ENCODE measurements at regions not wholly inside any gene's neighbourhood (a gene's known extent, or its start where the extent isn't known, plus 50 kb on each side); places are given as distances from the start of the nearest gene placed in this dataset.
A peak's percentile ranks its signal among the peaks of the same experiment; 100 is the strongest.
"Not testable (repeated sequence)": the region's sequence is repeated elsewhere in the genome, so short reads cannot be mapped to it uniquely, and the experiment has no call there.

- not testable (repeated sequence) for TF ChIP-seq POLR2AphosphoS5 (IDR thresholded peaks at IDR 0.05)
- TF ChIP-seq, protein P1, sequence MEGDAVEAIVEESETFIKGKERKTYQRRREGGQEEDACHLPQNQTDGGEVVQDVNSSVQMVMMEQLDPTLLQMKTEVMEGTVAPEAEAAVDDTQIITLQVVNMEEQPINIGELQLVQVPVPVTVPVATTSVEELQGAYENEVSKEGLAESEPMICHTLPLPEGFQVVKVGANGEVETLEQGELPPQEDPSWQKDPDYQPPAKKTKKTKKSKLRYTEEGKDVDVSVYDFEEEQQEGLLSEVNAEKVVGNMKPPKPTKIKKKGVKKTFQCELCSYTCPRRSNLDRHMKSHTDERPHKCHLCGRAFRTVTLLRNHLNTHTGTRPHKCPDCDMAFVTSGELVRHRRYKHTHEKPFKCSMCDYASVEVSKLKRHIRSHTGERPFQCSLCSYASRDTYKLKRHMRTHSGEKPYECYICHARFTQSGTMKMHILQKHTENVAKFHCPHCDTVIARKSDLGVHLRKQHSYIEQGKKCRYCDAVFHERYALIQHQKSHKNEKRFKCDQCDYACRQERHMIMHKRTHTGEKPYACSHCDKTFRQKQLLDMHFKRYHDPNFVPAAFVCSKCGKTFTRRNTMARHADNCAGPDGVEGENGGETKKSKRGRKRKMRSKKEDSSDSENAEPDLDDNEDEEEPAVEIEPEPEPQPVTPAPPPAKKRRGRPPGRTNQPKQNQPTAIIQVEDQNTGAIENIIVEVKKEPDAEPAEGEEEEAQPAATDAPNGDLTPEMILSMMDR (IDR thresholded peaks at IDR 0.05) = peak in 2 of 4 experiments; percentile 6 to 21
Measured at GRCh38 chr4:138577826-138578225, 335.7 kb upstream of the SLC7A11 start.
